Subcutaneous abdominal adipose tissue (tissue), 5 donors: ENCODE measurements at regions not wholly inside any gene's neighbourhood (a gene's known extent, or its start where the extent isn't known, plus 50 kb on each side); places are given as distances from the start of the nearest gene placed in this dataset.
"Not testable (repeated sequence)": the region's sequence is repeated elsewhere in the genome, so short reads cannot be mapped to it uniquely, and the experiment has no call there.

Experiments
- H3K27ac ChIP-seq: one replicate; pipeline ENCODE4 v1.7.0; 2013; ENCODE audit warnings: low read depth, mild to moderate bottlenecking, inconsistent platforms, low read length, moderate library complexity
- H3K27me3 ChIP-seq, 5 donors: one replicate each; pipeline ENCODE4 v1.7.0; 2013; ENCODE audit warnings: low read length in 5 of 5, inconsistent platforms in 1 of 5; ENCODE audit not compliant: control insufficient read depth in 5 of 5, insufficient read depth in 4 of 5
- H3K36me3 ChIP-seq, 5 donors: one replicate each; pipeline ENCODE4 v1.7.0; 2013; ENCODE audit warnings: low read length in 5 of 5; ENCODE audit not compliant: control insufficient read depth in 5 of 5, insufficient read depth in 5 of 5
- H3K4me1 ChIP-seq, 5 donors: one replicate each; pipeline ENCODE4 v1.7.0; 2013; ENCODE audit warnings: low read length in 5 of 5, mild to moderate bottlenecking in 3 of 5, moderate library complexity in 1 of 5; ENCODE audit not compliant: control insufficient read depth in 5 of 5, insufficient read depth in 5 of 5
- H3K4me3 ChIP-seq, 5 donors: one replicate each; pipeline ENCODE4 v1.7.0; 2013; ENCODE audit warnings: low read length in 5 of 5, low read depth in 1 of 5
- H3K9ac ChIP-seq, 5 donors: one replicate each; pipeline ENCODE4 v1.7.0; 2013; ENCODE audit warnings: low read length in 5 of 5, mild to moderate bottlenecking in 4 of 5, moderate library complexity in 3 of 5
- H3K9me3 ChIP-seq, 5 donors: one replicate each; pipeline ENCODE4 v1.7.0; 2013; ENCODE audit warnings: low read length in 5 of 5; ENCODE audit not compliant: control insufficient read depth in 5 of 5
- donor health status: healthy.
- donor health status: healthy.
- donor health status: healthy.
- donor health status: healthy.
- donor health status: healthy.

GRCh38 chr1:101185421-101185820 is 51.4 kb upstream of the S1PR1 start:
- Histone ChIP-seq H3K9me3 (no peaks in the 10 kb centered on the region), H3K27ac (no peak overlapping the region), H3K4me3 (no peak overlapping the region), H3K4me1 (peaks cover 0 to 25% (median 0%) of the 10 kb centered on the region in 5 donors), H3K9ac (no peak overlapping the region), H3K27me3 (no peaks in the 10 kb centered on the region), H3K36me3 (no peaks in the 10 kb centered on the region)

GRCh38 chr1:101183388-101183699 is 53.5 kb upstream of the S1PR1 start:
- Histone ChIP-seq H3K9ac (no peak overlapping the region), H3K9me3 (no peaks in the 10 kb centered on the region), H3K36me3 (no peaks in the 10 kb centered on the region), H3K4me1 (peaks cover 0 to 28% (median 0%) of the 10 kb centered on the region in 5 donors), H3K4me3 (no peak overlapping the region), H3K27ac (no peak overlapping the region), H3K27me3 (no peaks in the 10 kb centered on the region)

GRCh38 chr1:101182627-101183387 is 54.0 kb upstream of the S1PR1 start:
- no peak overlapping the region for H3K9ac ChIP-seq
- peaks cover 0 to 28% (median 0%) of the 10 kb centered on the region in 5 donors for H3K4me1 ChIP-seq
- no peaks in the 10 kb centered on the region for H3K36me3 ChIP-seq
- H3K9me3 ChIP-seq: no peaks in the 10 kb centered on the region
- no peaks in the 10 kb centered on the region for H3K27me3 ChIP-seq
- no peak overlapping the region for H3K27ac ChIP-seq
- H3K4me3 ChIP-seq: no peak overlapping the region

- no peaks in the 10 kb centered on the region for H3K9me3 ChIP-seq
Observed at GRCh38 chr1:101181930-101182329, 54.9 kb upstream of the S1PR1 start.

GRCh38 chr1:101178688-101179491 is 57.9 kb upstream of the S1PR1 start:
- Histone ChIP-seq H3K4me3 (no peak overlapping the region), H3K36me3 (no peaks in the 10 kb centered on the region), H3K27me3 (no peaks in the 10 kb centered on the region), H3K27ac (no peak overlapping the region), H3K4me1 (peaks cover 0 to 24% (median 6%) of the 10 kb centered on the region in 5 donors), H3K9ac (no peak overlapping the region), H3K9me3 (no peaks in the 10 kb centered on the region)

More at GRCh38 chr1:101181930-101182329, 54.9 kb upstream of the S1PR1 start:
- H3K9ac ChIP-seq: no peak overlapping the region
- peak overlapping the region; percentile 2 for H3K27ac ChIP-seq
- H3K4me3 ChIP-seq: no peak overlapping the region
- H3K36me3 ChIP-seq: no peaks in the 10 kb centered on the region
- H3K4me1 ChIP-seq: peaks cover 0 to 26% (median 0%) of the 10 kb centered on the region in 5 donors
- no peaks in the 10 kb centered on the region for H3K27me3 ChIP-seq

GRCh38 chr1:101178341-101178687 is 58.5 kb upstream of the S1PR1 start:
- H3K27me3 ChIP-seq: no peaks in the 10 kb centered on the region
- H3K9ac ChIP-seq: no peak overlapping the region
- peaks cover 0 to 22% (median 5%) of the 10 kb centered on the region in 5 donors for H3K4me1 ChIP-seq
- no peaks in the 10 kb centered on the region for H3K9me3 ChIP-seq
- no peak overlapping the region for H3K4me3 ChIP-seq
- H3K36me3 ChIP-seq: no peaks in the 10 kb centered on the region
- H3K27ac ChIP-seq: no peak overlapping the region

GRCh38 chr1:101175886-101176285 is 60.9 kb upstream of the S1PR1 start:
- Histone ChIP-seq H3K4me3 (no peak overlapping the region), H3K9me3 (no peaks in the 10 kb centered on the region), H3K27me3 (no peaks in the 10 kb centered on the region), H3K27ac (no peak overlapping the region), H3K4me1 (peaks cover 0 to 7% (median 5%) of the 10 kb centered on the region in 5 donors), H3K9ac (no peak overlapping the region), H3K36me3 (no peaks in the 10 kb centered on the region)

GRCh38 chr1:101175466-101175865 is 61.4 kb upstream of the S1PR1 start:
- Histone ChIP-seq H3K36me3 (no peaks in the 10 kb centered on the region), H3K27me3 (no peaks in the 10 kb centered on the region), H3K27ac (no peak overlapping the region), H3K9me3 (no peaks in the 10 kb centered on the region), H3K4me1 (peaks cover 0 to 7% (median 5%) of the 10 kb centered on the region in 5 donors), H3K4me3 (no peak overlapping the region), H3K9ac (no peak overlapping the region)

GRCh38 chr1:101174722-101175121 is 62.1 kb upstream of the S1PR1 start:
- Histone ChIP-seq H3K9me3 (no peaks in the 10 kb centered on the region), H3K4me1 (peaks cover 0 to 7% (median 5%) of the 10 kb centered on the region in 5 donors), H3K27me3 (no peaks in the 10 kb centered on the region), H3K4me3 (no peak overlapping the region), H3K27ac (no peak overlapping the region), H3K9ac (no peak overlapping the region), H3K36me3 (no peaks in the 10 kb centered on the region)

GRCh38 chr1:101174298-101174697 is 62.5 kb upstream of the S1PR1 start:
- not testable (repeated sequence) for H3K9ac ChIP-seq, H3K4me1 ChIP-seq, H3K27ac ChIP-seq, H3K36me3 ChIP-seq, H3K4me3 ChIP-seq, H3K27me3 ChIP-seq, H3K9me3 ChIP-seq
